Stimulated activated naive CD4-positive, alpha-beta T cell treated with Interleukin-2 at 50 U/mL for 16 hours (primary cell): ENCODE measurements at regions not wholly inside any gene's neighbourhood (a gene's known extent, or its start where the extent isn't known, plus 50 kb on each side); places are given as distances from the start of the nearest gene placed in this dataset.

Source experiments
- DNase-seq: peaks from one replicate; lab custom pipeline; 2025; lab: John Stamatoyannopoulos, UW

GRCh38 chr6:165823609-165824326, 160.7 kb upstream of the PDE10A start:
- DNase-seq: no peak

DNA sequence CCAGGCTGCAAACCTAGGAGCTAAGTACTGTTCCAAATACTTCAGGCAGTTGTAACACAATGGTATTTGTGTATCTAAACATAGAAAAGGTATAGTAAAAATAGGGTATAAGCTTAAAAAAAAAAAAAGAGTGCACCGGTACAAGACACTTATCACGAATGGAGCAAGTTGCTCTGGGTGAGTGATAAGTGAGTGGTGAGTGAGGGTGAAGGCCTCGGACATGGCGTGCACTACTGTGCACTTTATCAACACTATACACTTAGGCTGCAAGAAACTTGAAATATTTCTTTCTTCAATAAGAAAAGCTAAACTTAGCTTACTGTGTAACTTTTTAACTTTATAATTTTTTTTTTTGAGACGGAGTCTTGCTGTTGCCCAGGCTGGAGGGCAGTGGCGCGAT, 159.5 kb upstream of the PDE10A start:
- DNase-seq: no peak

- no peak for DNase-seq
Observed at GRCh38 chr6:165821754-165822153, 158.7 kb upstream of the PDE10A start.

GRCh38 chr6:165820934-165821333, 157.9 kb upstream of the PDE10A start:
- no peak for DNase-seq

DNA sequence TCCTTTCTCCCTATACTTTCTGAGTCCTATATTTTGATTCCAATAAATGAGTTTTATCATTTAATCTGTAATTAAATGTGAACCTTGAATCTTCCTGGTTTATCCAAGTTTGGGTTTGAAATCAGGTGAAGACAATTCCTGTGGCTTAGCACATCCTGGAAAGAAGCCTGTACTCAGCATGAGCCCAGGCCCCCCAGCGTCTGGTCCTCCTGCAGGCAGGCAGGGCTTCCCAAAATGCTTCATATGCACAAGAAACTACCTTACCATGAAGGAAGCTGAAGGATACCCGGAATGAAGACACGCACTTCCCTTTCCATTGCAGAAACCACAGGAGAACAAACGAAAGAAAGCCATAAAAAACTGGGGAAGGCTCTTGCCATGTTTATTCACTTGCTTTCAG, 157.4 kb upstream of the PDE10A start:
- DNase-seq: no peak

GRCh38 chr6:165819394-165819793, 156.4 kb upstream of the PDE10A start:
- DNase-seq: no peak

GRCh38 chr6:165818200-165818599, 155.2 kb upstream of the PDE10A start:
- DNase-seq: no peak

DNA sequence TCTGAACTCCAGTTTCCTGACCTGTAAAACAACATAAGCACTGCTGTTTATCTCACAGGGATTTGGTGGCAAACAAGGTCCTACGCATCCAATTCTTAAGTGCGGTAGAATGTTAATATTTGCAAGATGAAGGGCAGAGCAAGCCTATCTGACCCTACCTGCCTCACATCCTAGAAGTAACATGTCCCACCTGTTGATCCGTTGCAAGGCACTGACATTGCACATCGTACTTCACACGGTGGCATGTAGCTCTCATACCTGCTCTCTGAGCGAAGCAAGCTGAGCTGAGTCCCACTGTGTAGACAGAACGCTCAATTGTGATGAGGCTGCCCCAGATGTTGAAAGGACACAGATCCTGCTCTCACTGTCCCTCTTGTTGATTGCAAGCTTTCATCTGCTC, 154.7 kb upstream of the PDE10A start:
- no peak for DNase-seq

DNA sequence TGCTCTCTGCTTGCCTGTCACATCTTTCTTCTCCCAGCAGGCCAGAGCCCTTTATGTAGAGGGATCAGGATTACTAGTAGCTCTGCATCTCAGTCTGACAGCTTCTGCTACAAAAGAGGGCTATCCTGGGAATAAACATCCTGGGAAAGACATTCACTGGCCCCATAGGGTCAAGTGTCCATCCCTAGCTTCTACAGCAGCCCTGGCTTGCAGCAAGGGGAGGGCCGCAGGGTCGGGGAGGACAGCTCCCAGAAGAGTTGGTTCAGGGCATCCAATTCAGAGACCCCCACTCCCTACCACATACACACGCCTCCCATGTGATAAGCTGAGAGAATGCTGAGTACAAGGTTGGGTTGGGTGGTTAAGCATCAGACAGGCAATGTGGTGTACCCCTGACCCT, 154.1 kb upstream of the PDE10A start:
- no peak for DNase-seq

GRCh38 chr6:165814679-165815078, 151.6 kb upstream of the PDE10A start:
- no peak for DNase-seq

DNA sequence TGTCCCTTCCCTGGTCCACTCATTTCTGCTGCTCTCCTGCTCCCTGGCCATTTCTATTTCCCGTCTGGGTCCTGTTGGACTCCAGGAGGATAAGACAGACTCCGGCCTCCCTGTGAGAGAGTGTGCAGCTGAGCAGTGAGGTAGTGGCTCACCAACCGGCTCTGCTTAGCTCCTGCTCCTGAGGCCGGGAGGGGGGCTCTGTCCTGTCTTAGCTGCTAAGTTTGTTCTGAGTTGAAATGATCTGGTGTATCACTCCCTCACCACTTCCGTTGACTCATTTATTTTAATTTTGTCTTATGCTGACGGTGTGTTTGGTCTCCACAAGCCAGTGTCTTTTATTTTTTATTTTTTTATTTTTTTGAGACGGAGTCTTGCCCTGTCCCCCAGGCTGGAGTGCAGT, 148.5 kb upstream of the PDE10A start:
- DNase-seq: no peak

GRCh38 chr6:165808021-165808420, 145.0 kb upstream of the PDE10A start:
- DNase-seq: no peak

DNA sequence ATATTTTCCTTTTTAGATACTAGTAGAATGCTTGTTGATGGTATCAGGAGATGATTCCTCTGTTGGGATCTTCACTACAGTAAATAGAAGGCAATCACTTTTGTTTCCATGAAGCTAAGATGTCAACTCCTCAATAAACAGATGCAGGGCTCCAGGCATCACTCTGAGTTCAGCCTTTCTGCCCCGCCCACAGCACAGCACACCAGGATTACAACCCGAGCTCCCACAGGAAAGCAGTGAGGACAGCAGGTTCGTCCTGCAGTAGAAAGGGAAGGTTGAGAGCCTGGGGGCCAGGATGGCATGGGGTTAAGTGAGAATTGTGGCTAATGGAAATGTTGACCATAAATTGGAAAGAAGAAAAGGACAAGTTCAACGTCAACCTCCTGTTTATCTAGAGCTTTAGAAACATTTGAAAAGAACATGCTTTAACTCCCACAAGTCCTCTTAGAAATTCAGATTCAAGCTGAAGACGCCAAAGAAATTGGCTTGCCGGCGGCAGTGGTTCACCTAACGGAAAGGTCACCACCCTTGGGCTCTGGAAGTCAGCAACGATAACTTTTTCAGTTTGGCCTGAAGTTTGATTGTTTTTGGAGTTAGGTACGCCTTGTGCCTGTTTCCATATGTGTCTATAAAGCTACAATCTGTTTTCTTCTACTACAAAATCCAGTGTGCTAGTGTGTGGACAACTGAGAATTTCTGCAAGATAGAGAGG, 144.4 kb upstream of the PDE10A start:
- no peak for DNase-seq

- no peak for DNase-seq
Observed at GRCh38 chr6:165806126-165806810, 143.2 kb upstream of the PDE10A start.

- DNase-seq: no peak
Observed at GRCh38 chr6:165805636-165806035, 142.6 kb upstream of the PDE10A start.

DNA sequence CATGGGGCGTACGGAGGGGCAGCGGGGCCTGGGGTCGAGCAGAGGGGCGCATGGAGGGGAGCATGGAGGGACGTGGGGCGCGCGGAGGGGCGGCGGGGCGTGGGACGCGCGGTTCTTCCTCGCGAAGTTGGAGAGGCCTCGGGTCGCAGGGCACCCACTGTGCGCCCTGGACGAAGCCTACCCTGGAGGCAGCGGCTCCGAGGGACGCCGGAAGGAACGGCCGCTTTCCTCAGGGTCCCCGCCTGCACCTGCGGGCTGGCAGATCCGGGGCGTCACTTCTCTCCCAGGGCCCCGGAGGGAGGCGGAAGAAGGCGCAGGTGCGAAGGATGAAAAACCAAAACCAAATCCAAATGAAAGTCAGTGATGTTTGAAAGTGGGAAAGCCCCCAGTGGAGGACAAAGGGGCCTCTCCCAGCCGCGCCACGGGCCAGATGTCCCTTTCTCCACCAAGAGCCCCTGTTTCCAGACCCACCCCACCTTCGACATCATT, 142.1 kb upstream of the PDE10A start:
- no peak for DNase-seq

DNA sequence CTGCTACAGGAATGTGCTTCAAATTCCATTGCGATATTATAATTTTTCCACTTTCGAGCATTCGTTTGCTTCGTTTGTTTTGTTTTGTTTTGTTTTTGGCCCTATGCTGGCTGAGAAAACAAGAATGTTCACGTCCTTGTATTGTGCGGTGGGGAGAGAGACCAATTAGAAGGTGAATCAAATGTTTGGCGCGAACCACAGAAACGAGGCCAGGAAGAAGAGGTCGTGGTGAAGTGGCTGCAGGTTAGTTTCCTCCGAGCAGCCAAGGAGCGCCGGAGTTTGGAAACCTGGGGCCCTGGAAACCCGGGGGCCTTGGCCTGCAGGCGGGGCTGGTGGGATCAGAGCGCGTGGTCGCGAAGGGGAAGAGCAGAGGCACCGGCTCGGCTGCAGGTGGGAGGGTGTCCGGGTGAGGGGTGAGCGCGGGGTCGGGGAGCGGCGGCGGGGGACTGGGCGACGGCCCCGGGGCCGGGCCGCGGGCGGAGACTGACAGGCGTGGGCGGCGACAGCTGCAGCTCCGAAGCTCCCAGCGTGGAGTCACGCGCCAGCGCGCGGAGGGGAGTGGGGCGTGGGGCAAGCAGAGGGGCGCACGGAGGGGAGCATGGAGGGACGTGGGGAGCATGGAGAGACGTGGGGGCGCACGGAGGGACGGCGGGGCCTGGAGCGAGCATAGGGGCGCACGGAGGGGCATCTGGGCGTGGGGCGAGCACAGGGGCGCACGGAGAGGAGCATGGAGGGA, 141.5 kb upstream of the PDE10A start:
- no peak for DNase-seq

- DNase-seq: no peak
Observed at GRCh38 chr6:165800337-165800736, 137.3 kb upstream of the PDE10A start.

DNA sequence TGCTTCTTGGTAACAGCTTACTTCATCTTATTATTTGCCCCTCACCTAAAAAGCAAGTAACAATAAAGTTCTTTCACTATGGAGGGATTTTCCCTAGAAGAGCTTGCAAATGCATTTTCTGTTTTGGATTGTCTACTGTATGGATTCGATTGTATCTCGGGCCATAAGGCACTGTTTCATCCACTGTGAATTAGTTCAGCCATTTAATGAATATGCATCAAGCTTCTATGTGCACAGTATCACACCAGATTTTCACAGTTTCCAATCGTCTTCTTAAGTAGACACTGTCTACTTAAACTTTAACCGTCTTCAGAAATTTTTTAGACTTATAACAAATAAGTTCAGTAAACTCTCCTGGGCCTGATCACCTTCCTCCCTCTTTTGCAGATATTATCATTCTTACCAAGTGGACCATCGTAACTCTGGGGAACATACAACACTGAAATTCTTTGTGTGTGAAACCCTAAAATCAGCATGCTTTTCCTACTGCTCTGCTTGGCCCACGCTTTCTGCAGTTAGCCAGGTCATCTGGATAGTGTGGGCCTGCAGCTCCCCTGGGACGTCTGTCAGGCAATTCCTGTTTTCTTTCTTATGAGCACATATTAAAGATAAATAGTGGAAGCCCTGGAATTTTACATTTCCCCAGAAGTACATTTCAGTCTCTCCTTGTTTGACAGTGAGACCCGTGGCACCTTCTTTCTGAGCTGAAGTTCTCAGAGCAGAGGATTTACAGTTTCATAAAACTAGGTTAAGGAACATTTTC, 136.5 kb upstream of the PDE10A start:
- DNase-seq: no peak

- DNase-seq: no peak
Observed at GRCh38 chr6:165798991-165799390, 135.9 kb upstream of the PDE10A start.

- no peak for DNase-seq
Observed at GRCh38 chr6:165794179-165794601, 131.1 kb upstream of the PDE10A start.
